GM12892 (cell line): ENCODE measurements at regions not wholly inside any gene's neighbourhood (a gene's known extent, or its start where the extent isn't known, plus 50 kb on each side); places are given as distances from the start of the nearest gene placed in this dataset.

Source experiments
- POLR2A ChIP-seq: IDR thresholded peaks from 2 replicates; pipeline ENCODE4 v1.6.1; 2011; ENCODE audit warnings: low read depth, low read length, control low read depth
- POLR2AphosphoS5 ChIP-seq: IDR thresholded peaks from 2 replicates; pipeline ENCODE4 v1.6.1; 2011; ENCODE audit warnings: low read depth, low read length, control low read depth
- TAF1 ChIP-seq: IDR thresholded peaks from 2 replicates; pipeline ENCODE4 v1.6.1; 2011; ENCODE audit warnings: low read depth, mild to moderate bottlenecking, control low read depth, low read length, borderline replicate concordance

GRCh38 chr11:87417951-87418350 is 380.2 kb downstream of the TMEM135 start:
- TF ChIP-seq POLR2A (no peak), POLR2AphosphoS5 (no peak), TAF1 (no peak)
